ENCODE measurements at regions not wholly inside any gene's neighbourhood (a gene's known extent, or its start where the extent isn't known, plus 50 kb on each side); places are given as distances from the start of the nearest gene placed in this dataset.

DNA sequence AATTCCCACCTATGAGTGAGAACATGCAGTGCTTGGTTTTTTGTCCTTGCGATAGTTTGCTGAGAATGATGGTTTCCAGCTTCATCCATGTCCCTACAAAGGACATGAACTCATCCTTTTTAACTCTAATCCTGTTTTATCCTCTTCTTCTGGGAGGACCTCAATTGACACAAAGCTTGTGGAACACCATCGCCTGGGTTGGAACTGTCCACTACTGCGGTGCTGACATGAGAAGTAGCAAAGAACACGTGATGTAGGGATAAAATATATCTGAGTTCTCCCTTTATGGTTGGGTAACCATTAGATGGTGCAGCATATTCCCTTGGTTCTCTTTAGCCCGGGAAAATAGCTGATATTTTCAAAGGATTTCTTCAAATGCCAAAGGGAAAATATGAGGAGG is 105.3 kb upstream of the TOPAZ1 start:
- TF ChIP-seq EZH2phosphoT487 (IDR thresholded peaks at IDR 0.05; ENCODE audit: insufficient read depth, low read depth) (no peak), EZH2 (IDR thresholded peaks at IDR 0.05; ENCODE audit: insufficient read depth, poor library complexity, severe bottlenecking) (no peak)

Measured in GM23248 (cell line).